HCT116 (cell line): ENCODE measurements at regions not wholly inside any gene's neighbourhood (a gene's known extent, or its start where the extent isn't known, plus 50 kb on each side); places are given as distances from the start of the nearest gene placed in this dataset.

Experiments
- ATAC-seq: fragments of 200-7000 bp; cut with Tn5 transposase; 2 replicates; pipeline ENCODE4 v1.9.1; 2020; ENCODE audit warnings: mild to moderate bottlenecking, moderate library complexity
- BruUV-seq: library from RNA; stranded (reverse); fragments of 400-500 nt; replicated peaks from 2 replicates; lab custom pipeline; 2021; lab: Mats Ljungman, UMichigan
- CTCF ChIA-PET: fragments of 300-600 bp; sonication (Branson Sonifier 250); formaldehyde crosslinking; loops from one replicate; lab custom pipeline; 2021; ENCODE audit warnings: antibody characterized with exemption; lab: Charles Lee
- POLR2A ChIA-PET: fragments of 300-600, 350-600 bp; sonication (Branson Sonifier 250); formaldehyde crosslinking; loops from one replicate; lab custom pipeline; 2021; ENCODE audit warnings: antibody characterized with exemption; lab: Charles Lee
- RAD21 ChIA-PET, 2 experiments: fragments of 300-600 bp; sonication (Branson Sonifier 250); formaldehyde crosslinking; loops; one replicate each; lab custom pipeline; 2023; ENCODE audit warnings: low total read pairs in 2 of 2; ENCODE audit not compliant: uncharacterized antibody in 2 of 2, unreplicated experiment in 2 of 2, low non-redundant PET in 1 of 2; lab: Charles Lee
- DNase-seq: peaks from one replicate; pipeline ENCODE4 v3.0.0-alpha.2; 2010; ENCODE audit warnings: low read depth, low spot score
- H2AFZ ChIP-seq: fragments of 200-600 bp; shearing (Covaris generic), sonication (generic); 2 replicates; pipeline ENCODE4 v1.6.1; 2017; ENCODE audit warnings: low read depth, mixed run types, mixed read lengths, antibody characterized with exemption, low read length; ENCODE audit not compliant: poor library complexity, severe bottlenecking
- H3K27ac ChIP-seq: 2 replicates; pipeline ENCODE4 v1.5.1; 2012; ENCODE audit warnings: low read depth, low read length
- H3K27me3 ChIP-seq: fragments of 200-600 bp; sonication (generic); 2 replicates; pipeline ENCODE4 v1.6.1; 2016; ENCODE audit warnings: mixed run types, low read length, mixed read lengths; ENCODE audit not compliant: insufficient read depth
- H3K36me3 ChIP-seq, 2 experiments: fragments of 200-500 bp in 1 of 2; fragments of 200-600 bp in 1 of 2; sonication (Bioruptor generic) in 1 of 2; sonication (generic) in 1 of 2; 2 replicates each; pipeline versions ENCODE4 v1.5.1 to v1.6.1; 2014 to 2016; ENCODE audit warnings: low read length in 2 of 2, inconsistent platforms in 1 of 2, mixed read lengths in 1 of 2, mixed run types in 1 of 2; ENCODE audit not compliant: insufficient read depth in 2 of 2, control insufficient read depth in 1 of 2
- H3K4me1 ChIP-seq, 2 experiments: fragments of 200-600 bp in 1 of 2; sonication (generic) in 1 of 2; 2 replicates each; pipeline versions ENCODE4 v1.5.1 to v1.6.1; 2012 to 2017; ENCODE audit warnings: low read length in 2 of 2, inconsistent platforms in 1 of 2, mild to moderate bottlenecking in 1 of 2, mixed read lengths in 1 of 2, mixed run types in 1 of 2, moderate library complexity in 1 of 2; ENCODE audit not compliant: insufficient read depth in 2 of 2, control insufficient read depth in 1 of 2
- H3K4me2 ChIP-seq: fragments of 200-600 bp; sonication (generic); 2 replicates; pipeline ENCODE4 v1.6.1; 2017; ENCODE audit warnings: mixed run types, low read length, mixed read lengths
- H3K4me3 ChIP-seq, 2 experiments: fragments of 200-600 bp in 1 of 2; sonication (generic) in 1 of 2; replicated peaks in 1 of 2; 2 replicates each; pipeline ENCODE4 v1.5.1; 2011 to 2016; ENCODE audit warnings: low read length in 2 of 2, control low read depth in 1 of 2, low read depth in 1 of 2, mild to moderate bottlenecking in 1 of 2, mixed read lengths in 1 of 2, mixed run types in 1 of 2
- H3K79me2 ChIP-seq: fragments of 200-600 bp; sonication (generic); 2 replicates; pipeline ENCODE4 v1.6.1; 2017; ENCODE audit warnings: mild to moderate bottlenecking, mixed run types, low read length, moderate library complexity, mixed read lengths; ENCODE audit not compliant: insufficient read depth
- H3K9ac ChIP-seq: fragments of 200-600 bp; sonication (generic); 2 replicates; pipeline ENCODE4 v1.6.1; 2016; ENCODE audit warnings: low read length, mixed read lengths
- H3K9me2 ChIP-seq: fragments of 200-600 bp; sonication (generic), shearing (Covaris generic); 2 replicates; pipeline ENCODE4 v1.6.1; 2017; ENCODE audit warnings: mixed run types, mild to moderate bottlenecking, moderate library complexity; ENCODE audit not compliant: insufficient read depth
- H3K9me3 ChIP-seq, 2 experiments: fragments of 200-500 bp in 1 of 2; fragments of 200-600 bp in 1 of 2; sonication (Bioruptor generic) in 1 of 2; sonication (generic) in 1 of 2; 2 replicates each; pipeline ENCODE4 v1.6.1; 2014 to 2017; ENCODE audit warnings: low read length in 2 of 2, mixed read lengths in 2 of 2, inconsistent platforms in 1 of 2, low read depth in 1 of 2, mild to moderate bottlenecking in 1 of 2, mixed run types in 1 of 2, moderate library complexity in 1 of 2; ENCODE audit not compliant: control insufficient read depth in 1 of 2, insufficient read depth in 1 of 2
- H4K20me1 ChIP-seq: fragments of 200-600 bp; sonication (generic), shearing (Covaris generic); 2 replicates; pipeline ENCODE4 v1.6.1; 2017; ENCODE audit warnings: mixed run types, mild to moderate bottlenecking, moderate library complexity; ENCODE audit not compliant: insufficient read depth
- CEBPB ChIP-seq: IDR thresholded peaks from 2 replicates; pipeline ENCODE4 v1.6.1; 2012; ENCODE audit warnings: low read depth
- EZH2 ChIP-seq: fragments of 200-600 bp; sonication (generic); IDR thresholded peaks from 2 replicates; pipeline ENCODE4 v1.6.1; 2017; ENCODE audit warnings: antibody characterized with exemption, mixed run types
- EZH2phosphoT487 ChIP-seq: fragments of 200-600 bp; IDR thresholded peaks from 2 replicates; pipeline ENCODE4 v1.6.1; 2018; ENCODE audit warnings: antibody characterized with exemption, borderline replicate concordance
- FOSL1 ChIP-seq: IDR thresholded peaks from 2 replicates; pipeline ENCODE4 v1.6.1; 2012; ENCODE audit warnings: low read depth
- JUND ChIP-seq: IDR thresholded peaks from 2 replicates; pipeline ENCODE4 v1.6.1; 2012
- MAX ChIP-seq: IDR thresholded peaks from 2 replicates; pipeline ENCODE4 v1.6.1; 2012
- POLR2A ChIP-seq: IDR thresholded peaks from 2 replicates; pipeline ENCODE4 v1.7.0; 2011; ENCODE audit warnings: borderline replicate concordance; ENCODE audit not compliant: insufficient read depth, insufficient read length; ENCODE audit errors: extremely low read depth
- POLR2AphosphoS5 ChIP-seq: IDR thresholded peaks from 2 replicates; pipeline ENCODE4 v1.6.1; 2011; ENCODE audit warnings: mild to moderate bottlenecking, low read depth, low read length, moderate library complexity
- SP1 ChIP-seq: IDR thresholded peaks from 2 replicates; pipeline ENCODE4 v1.6.1; 2012; ENCODE audit warnings: low read depth
- SRF ChIP-seq: IDR thresholded peaks from 2 replicates; pipeline ENCODE4 v1.6.1; 2012; ENCODE audit warnings: low read depth
- TCF7L2 ChIP-seq: IDR thresholded peaks from 2 replicates; pipeline ENCODE4 v1.7.0; 2011; ENCODE audit warnings: borderline replicate concordance, inconsistent platforms; ENCODE audit not compliant: insufficient read depth, insufficient read length; ENCODE audit errors: extremely low read depth
- YY1 ChIP-seq: IDR thresholded peaks from 2 replicates; pipeline ENCODE4 v1.6.1; 2011; ENCODE audit warnings: low read length, low read depth, moderate library complexity, mild to moderate bottlenecking; ENCODE audit not compliant: insufficient replicate concordance; ENCODE audit errors: extremely low read depth
- ZBTB33 ChIP-seq: IDR thresholded peaks from 2 replicates; pipeline ENCODE4 v1.6.1; 2011; ENCODE audit warnings: mild to moderate bottlenecking, low read length, moderate library complexity; ENCODE audit not compliant: insufficient replicate concordance; ENCODE audit errors: extremely low read depth
- ZFX ChIP-seq: fragments of 450-650 bp; IDR thresholded peaks from 2 replicates; pipeline ENCODE4 v1.6.1; 2017
- intact Hi-C: fragments of 100-400 bp; cut with micrococcal nuclease; formaldehyde crosslinking; loops from 2 replicates; pipeline ENCODE4 v1.10.0; 2022
- TF ChIP-seq, protein P1 (sequence below): IDR thresholded peaks from 2 replicates; pipeline ENCODE4 v1.6.1; 2012
- TF ChIP-seq, protein P2 (sequence below), 3 experiments: fragments of 200-600 bp in 1 of 3; sonication (generic) in 1 of 3; IDR thresholded peaks in 2 of 3; conservative IDR thresholded peaks in 1 of 3; 2 replicates each; pipeline ENCODE4 v1.5.1; 2012 to 2017; ENCODE audit warnings: low read depth in 2 of 3, low read length in 2 of 3, antibody characterized with exemption in 1 of 3, borderline replicate concordance in 1 of 3, control low read depth in 1 of 3, mild to moderate bottlenecking in 1 of 3, mixed read lengths in 1 of 3, mixed run types in 1 of 3, moderate library complexity in 1 of 3; ENCODE audit not compliant: insufficient read depth in 1 of 3

- no TSS peak for BruUV-seq
- POLR2A ChIA-PET, result no interaction called here
- Histone ChIP-seq H3K9me2 (no peaks in the 10 kb centered on the region), H3K27ac (no peak overlapping the region), H2AFZ (no peak overlapping the region), H3K79me2 (no peaks in the 10 kb centered on the region), H3K36me3 (no peaks in the 10 kb centered on the region), H3K4me3 (no peak overlapping the region), H3K9ac (no peak overlapping the region), H3K9me3 (no peaks in the 10 kb centered on the region), H4K20me1 (no peaks in the 10 kb centered on the region), H3K4me2 (no peak overlapping the region), H3K4me1 (no peaks in the 10 kb centered on the region), H3K27me3 (peaks cover 22% of the 10 kb centered on the region)
- DNase-seq, result no peak
- RAD21 ChIA-PET, result no interaction called here
- CTCF ChIA-PET, result no interaction called here
- TF ChIP-seq SP1, result no peak
- TF ChIP-seq, protein P1, sequence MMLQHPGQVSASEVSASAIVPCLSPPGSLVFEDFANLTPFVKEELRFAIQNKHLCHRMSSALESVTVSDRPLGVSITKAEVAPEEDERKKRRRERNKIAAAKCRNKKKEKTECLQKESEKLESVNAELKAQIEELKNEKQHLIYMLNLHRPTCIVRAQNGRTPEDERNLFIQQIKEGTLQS, result no peak
- TF ChIP-seq JUND, result no peak
- intact Hi-C loops, result no loop called here
- ATAC-seq, result no peak
Observed at GRCh38 chr3:72093992-72094334, 309.0 kb upstream of the PROK2 start.

DNA sequence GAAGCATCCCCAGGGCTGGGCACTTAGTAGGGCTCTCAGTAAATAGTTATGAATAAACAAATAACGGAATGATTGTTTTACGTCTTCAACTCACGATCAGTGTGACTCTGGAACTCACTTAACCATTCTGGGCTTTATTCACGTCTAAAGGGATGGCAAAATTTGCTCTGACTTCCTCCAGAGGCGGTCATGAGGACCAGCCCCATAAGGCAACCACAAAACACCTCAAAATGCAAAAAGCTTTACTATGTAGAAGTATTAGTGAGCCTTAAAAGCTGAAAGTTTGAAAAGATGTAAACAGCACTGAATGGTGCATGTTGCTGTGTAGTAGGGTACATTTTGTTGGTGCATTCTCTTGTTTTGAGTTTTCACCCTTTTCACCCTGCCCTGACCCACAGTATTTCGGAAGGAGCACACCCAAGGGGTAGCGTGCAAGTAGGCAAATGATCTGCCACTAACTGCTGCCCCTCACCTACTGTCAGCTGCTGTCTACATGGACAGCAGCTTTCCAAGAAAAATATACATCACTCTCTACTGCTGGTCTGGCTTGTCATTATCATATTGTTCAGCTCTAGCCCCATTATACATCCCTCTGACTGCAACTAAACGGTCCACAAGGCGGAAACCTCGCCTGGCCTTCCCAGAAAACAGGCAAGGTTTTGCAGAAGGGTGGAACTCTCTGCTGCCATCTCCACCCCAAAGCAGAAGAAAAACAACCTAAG, 308.5 kb upstream of the PROK2 start:
- intact Hi-C loops, result no loop called here
- no peaks in the 10 kb centered on the region for H3K79me2 ChIP-seq
- peaks cover 22% of the 10 kb centered on the region for H3K27me3 ChIP-seq
- ChIA-PET POLR2A (no interaction called here), CTCF (no interaction called here), RAD21 (no interaction called here)
- DNase-seq (no peak), ATAC-seq (no peak)
- H3K4me1 ChIP-seq, result no peaks in the 10 kb centered on the region
- H3K4me3 ChIP-seq, result no peak overlapping the region
- no peak overlapping the region for H2AFZ ChIP-seq
- no peaks in the 10 kb centered on the region for H3K9me3 ChIP-seq
- no peaks in the 10 kb centered on the region for H3K36me3 ChIP-seq
- H3K4me2 ChIP-seq, result no peak overlapping the region
- BruUV-seq, result no TSS peak
- no peak overlapping the region for H3K9ac ChIP-seq
- H3K9me2 ChIP-seq, result no peaks in the 10 kb centered on the region
- H3K27ac ChIP-seq, result no peak overlapping the region
- no peaks in the 10 kb centered on the region for H4K20me1 ChIP-seq
- TF ChIP-seq EZH2 (no peak), EZH2phosphoT487 (no peak), POLR2A (no peak), POLR2AphosphoS5 (no peak), YY1 (no peak), ZFX (no peak), TCF7L2 (no peak), CEBPB (no peak), FOSL1 (no peak), ZBTB33 (no peak), MAX (no peak), SRF (no peak), JUND (no peak), SP1 (no peak)
- TF ChIP-seq, protein P1, result no peak
- TF ChIP-seq, protein P2, sequence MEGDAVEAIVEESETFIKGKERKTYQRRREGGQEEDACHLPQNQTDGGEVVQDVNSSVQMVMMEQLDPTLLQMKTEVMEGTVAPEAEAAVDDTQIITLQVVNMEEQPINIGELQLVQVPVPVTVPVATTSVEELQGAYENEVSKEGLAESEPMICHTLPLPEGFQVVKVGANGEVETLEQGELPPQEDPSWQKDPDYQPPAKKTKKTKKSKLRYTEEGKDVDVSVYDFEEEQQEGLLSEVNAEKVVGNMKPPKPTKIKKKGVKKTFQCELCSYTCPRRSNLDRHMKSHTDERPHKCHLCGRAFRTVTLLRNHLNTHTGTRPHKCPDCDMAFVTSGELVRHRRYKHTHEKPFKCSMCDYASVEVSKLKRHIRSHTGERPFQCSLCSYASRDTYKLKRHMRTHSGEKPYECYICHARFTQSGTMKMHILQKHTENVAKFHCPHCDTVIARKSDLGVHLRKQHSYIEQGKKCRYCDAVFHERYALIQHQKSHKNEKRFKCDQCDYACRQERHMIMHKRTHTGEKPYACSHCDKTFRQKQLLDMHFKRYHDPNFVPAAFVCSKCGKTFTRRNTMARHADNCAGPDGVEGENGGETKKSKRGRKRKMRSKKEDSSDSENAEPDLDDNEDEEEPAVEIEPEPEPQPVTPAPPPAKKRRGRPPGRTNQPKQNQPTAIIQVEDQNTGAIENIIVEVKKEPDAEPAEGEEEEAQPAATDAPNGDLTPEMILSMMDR (IDR thresholded peaks at IDR 0.05 in 2 of 3, conservative IDR thresholded peaks at IDR 0.05 in 1 of 3; ENCODE audit: borderline replicate concordance in 1 of 3, insufficient read depth in 1 of 3, low read depth in 2 of 3, low read length in 2 of 3), result no peak
